ENCODE measurements at regions not wholly inside any gene's neighbourhood (a gene's known extent, or its start where the extent isn't known, plus 50 kb on each side); places are given as distances from the start of the nearest gene placed in this dataset.

- ATAC-seq (no peak), DNase-seq (ENCODE audit: low read depth in 1 of 2, low spot score in 1 of 2) (no peak), FAIRE-seq (no peak)
- H3K4me2 ChIP-seq = no peak overlapping the region
- TF ChIP-seq, protein P1, sequence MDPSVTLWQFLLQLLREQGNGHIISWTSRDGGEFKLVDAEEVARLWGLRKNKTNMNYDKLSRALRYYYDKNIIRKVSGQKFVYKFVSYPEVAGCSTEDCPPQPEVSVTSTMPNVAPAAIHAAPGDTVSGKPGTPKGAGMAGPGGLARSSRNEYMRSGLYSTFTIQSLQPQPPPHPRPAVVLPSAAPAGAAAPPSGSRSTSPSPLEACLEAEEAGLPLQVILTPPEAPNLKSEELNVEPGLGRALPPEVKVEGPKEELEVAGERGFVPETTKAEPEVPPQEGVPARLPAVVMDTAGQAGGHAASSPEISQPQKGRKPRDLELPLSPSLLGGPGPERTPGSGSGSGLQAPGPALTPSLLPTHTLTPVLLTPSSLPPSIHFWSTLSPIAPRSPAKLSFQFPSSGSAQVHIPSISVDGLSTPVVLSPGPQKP (IDR thresholded peaks at IDR 0.05; ENCODE audit: low read depth, low read length) = no peak
- TF ChIP-seq MAFK (IDR thresholded peaks at IDR 0.05; ENCODE audit: partially characterized antibody) (peak; percentile 41), EHMT2 (IDR thresholded peaks at IDR 0.05; ENCODE audit: low read depth) (no peak), BHLHE40 (IDR thresholded peaks at IDR 0.05; ENCODE audit: low read depth, low read length) (no peak)
- TF ChIP-seq, protein P2, sequence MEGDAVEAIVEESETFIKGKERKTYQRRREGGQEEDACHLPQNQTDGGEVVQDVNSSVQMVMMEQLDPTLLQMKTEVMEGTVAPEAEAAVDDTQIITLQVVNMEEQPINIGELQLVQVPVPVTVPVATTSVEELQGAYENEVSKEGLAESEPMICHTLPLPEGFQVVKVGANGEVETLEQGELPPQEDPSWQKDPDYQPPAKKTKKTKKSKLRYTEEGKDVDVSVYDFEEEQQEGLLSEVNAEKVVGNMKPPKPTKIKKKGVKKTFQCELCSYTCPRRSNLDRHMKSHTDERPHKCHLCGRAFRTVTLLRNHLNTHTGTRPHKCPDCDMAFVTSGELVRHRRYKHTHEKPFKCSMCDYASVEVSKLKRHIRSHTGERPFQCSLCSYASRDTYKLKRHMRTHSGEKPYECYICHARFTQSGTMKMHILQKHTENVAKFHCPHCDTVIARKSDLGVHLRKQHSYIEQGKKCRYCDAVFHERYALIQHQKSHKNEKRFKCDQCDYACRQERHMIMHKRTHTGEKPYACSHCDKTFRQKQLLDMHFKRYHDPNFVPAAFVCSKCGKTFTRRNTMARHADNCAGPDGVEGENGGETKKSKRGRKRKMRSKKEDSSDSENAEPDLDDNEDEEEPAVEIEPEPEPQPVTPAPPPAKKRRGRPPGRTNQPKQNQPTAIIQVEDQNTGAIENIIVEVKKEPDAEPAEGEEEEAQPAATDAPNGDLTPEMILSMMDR (IDR thresholded peaks at IDR 0.05) = no peak
- no peaks in the 10 kb centered on the region for H3K4me1 ChIP-seq
- CTCF ChIA-PET = no interaction called here
- H3K9me3 ChIP-seq = no peaks in the 10 kb centered on the region
- H3K4me3 ChIP-seq = no peak overlapping the region
- POLR2A ChIA-PET = no interaction called here
- no peak overlapping the region for H3K27ac ChIP-seq
- 6% methylated on average over 4 of the region's 4 CpGs for WGBS (ENCODE audit: missing lambda C conversion rate)
These were observed 287.3 kb upstream of the CLNK start for GRCh38 chr4:10971800-10972401.

DNA sequence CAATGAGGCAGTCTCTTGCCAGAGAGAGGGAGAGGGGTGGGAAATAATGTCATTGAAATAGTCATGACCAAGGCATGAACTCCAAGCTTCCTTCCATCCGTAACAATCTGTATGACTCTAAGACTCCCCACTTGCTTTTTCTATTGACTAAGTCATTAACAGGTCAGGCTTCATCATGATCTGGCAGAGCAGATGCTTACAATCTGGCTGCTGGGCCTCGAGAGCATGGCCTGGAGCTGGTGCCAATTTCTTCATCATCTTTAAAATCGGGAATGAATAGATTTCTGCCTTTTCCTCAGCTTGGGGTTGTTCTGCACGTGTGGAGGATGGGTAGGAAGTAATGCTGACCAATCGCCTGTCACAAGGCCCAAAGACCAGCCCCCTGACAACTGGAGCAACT lies 280.6 kb upstream of the CLNK start:
- H3K4me1 ChIP-seq = no peaks in the 10 kb centered on the region
- H3K4me3 ChIP-seq = no peak overlapping the region
- no peak for TF ChIP-seq TFCP2L1 (CRISPR knock-in tag; IDR thresholded peaks at IDR 0.05)
- TF ChIP-seq BHLHE40 (IDR thresholded peaks at IDR 0.05; ENCODE audit: low read depth, low read length) = no peak
- TF ChIP-seq GATA3 (IDR thresholded peaks at IDR 0.05; ENCODE audit: borderline replicate concordance) = no peak
- TF ChIP-seq FOXS1 (CRISPR knock-in tag; IDR thresholded peaks at IDR 0.05) = no peak
- no peak for TF ChIP-seq CBX2 (IDR thresholded peaks at IDR 0.05; ENCODE audit: borderline replicate concordance, low read depth)
- TF ChIP-seq CEBPB (IDR thresholded peaks at IDR 0.05) = no peak
- no peak for TF ChIP-seq HOXB13 (CRISPR knock-in tag; IDR thresholded peaks at IDR 0.05; ENCODE audit: low read depth)
- no peak for TF ChIP-seq NFE2L2 (conservative IDR thresholded peaks at IDR 0.05; ENCODE audit: low read length)
- TF ChIP-seq MYC (IDR thresholded peaks at IDR 0.05; ENCODE audit: borderline replicate concordance, low read length) = no peak
- no peak for TF ChIP-seq RFX5 (IDR thresholded peaks at IDR 0.05)
- no peak for TF ChIP-seq ZFP36 (IDR thresholded peaks at IDR 0.05; ENCODE audit: borderline replicate concordance, partially characterized antibody)
- TF ChIP-seq EHMT2 (IDR thresholded peaks at IDR 0.05; ENCODE audit: low read depth) = no peak
- no peak for TF ChIP-seq RNF2 (IDR thresholded peaks at IDR 0.05; ENCODE audit: borderline replicate concordance, low read depth)
- TF ChIP-seq RAD21 (conservative IDR thresholded peaks at IDR 0.05 in 1 of 2, IDR thresholded peaks at IDR 0.05 in 1 of 2) = no peak
- no peak for TF ChIP-seq ZNF302 (CRISPR knock-in tag; IDR thresholded peaks at IDR 0.05)
- FAIRE-seq = no peak
- ATAC-seq = no peak
- H3K27ac ChIP-seq = no peak overlapping the region
- H3K9me3 ChIP-seq = no peaks in the 10 kb centered on the region
- ChIA-PET POLR2A (no interaction called here), CTCF (interaction anchor here (0.5 kb wide), 1 partner anchor 1407 kb away, joined by 3 read pairs; no protein-coding TSS in a partner anchor)
- no peak overlapping the region for H3K4me2 ChIP-seq
- WGBS (ENCODE audit: missing lambda C conversion rate) = 0% methylated on average over 5 of the region's 5 CpGs
- no peak for DNase-seq (ENCODE audit: low read depth in 1 of 2, low spot score in 1 of 2)

- 0% methylated on average over 10 of the region's 11 CpGs for WGBS (ENCODE audit: missing lambda C conversion rate)
- no peak for FAIRE-seq
- Histone ChIP-seq H3K4me3 (no peak overlapping the region), H3K4me1 (no peaks in the 10 kb centered on the region), H3K27ac (no peak overlapping the region), H3K4me2 (no peak overlapping the region), H3K9me3 (no peaks in the 10 kb centered on the region)
- ChIA-PET CTCF (no interaction called here), POLR2A (no interaction called here)
- no peak for DNase-seq (ENCODE audit: low read depth in 1 of 2, low spot score in 1 of 2)
- ATAC-seq = no peak
- TF ChIP-seq HOXB5 (CRISPR knock-in tag; IDR thresholded peaks at IDR 0.05) (no peak), FOSB (CRISPR knock-in tag; IDR thresholded peaks at IDR 0.05) (no peak), HEYL (CRISPR knock-in tag; IDR thresholded peaks at IDR 0.05) (no peak), TFCP2L1 (CRISPR knock-in tag; IDR thresholded peaks at IDR 0.05) (no peak), KDM5A (IDR thresholded peaks at IDR 0.05) (no peak), CBX8 (IDR thresholded peaks at IDR 0.05) (no peak), REST (IDR thresholded peaks at IDR 0.05) (no peak), NFE2L2 (conservative IDR thresholded peaks at IDR 0.05; ENCODE audit: low read length) (no peak), FOXS1 (CRISPR knock-in tag; IDR thresholded peaks at IDR 0.05) (no peak), RFX5 (IDR thresholded peaks at IDR 0.05) (no peak)
- TF ChIP-seq, protein P3, sequence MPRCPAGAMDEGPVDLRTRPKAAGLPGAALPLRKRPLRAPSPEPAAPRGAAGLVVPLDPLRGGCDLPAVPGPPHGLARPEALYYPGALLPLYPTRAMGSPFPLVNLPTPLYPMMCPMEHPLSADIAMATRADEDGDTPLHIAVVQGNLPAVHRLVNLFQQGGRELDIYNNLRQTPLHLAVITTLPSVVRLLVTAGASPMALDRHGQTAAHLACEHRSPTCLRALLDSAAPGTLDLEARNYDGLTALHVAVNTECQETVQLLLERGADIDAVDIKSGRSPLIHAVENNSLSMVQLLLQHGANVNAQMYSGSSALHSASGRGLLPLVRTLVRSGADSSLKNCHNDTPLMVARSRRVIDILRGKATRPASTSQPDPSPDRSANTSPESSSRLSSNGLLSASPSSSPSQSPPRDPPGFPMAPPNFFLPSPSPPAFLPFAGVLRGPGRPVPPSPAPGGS (IDR thresholded peaks at IDR 0.05) = no peak
These were observed 279.6 kb upstream of the CLNK start for GRCh38 chr4:10963958-10964703.

All from A549 (cell line).